Esophagus squamous epithelium (tissue), 4 donors: ENCODE measurements at regions not wholly inside any gene's neighbourhood (a gene's known extent, or its start where the extent isn't known, plus 50 kb on each side); places are given as distances from the start of the nearest gene placed in this dataset.

Experiments
- CTCF ChIP-seq, 6 experiments: fragments of 450-650 bp in 4 of 6; fragments of 200-600 bp in 2 of 6; sonication (generic) in 2 of 6; IDR thresholded peaks; one replicate each; pipeline ENCODE4 v1.5.1; 2016 to 2019; ENCODE audit warnings: antibody characterized with exemption in 6 of 6, mild to moderate bottlenecking in 4 of 6, moderate library complexity in 4 of 6
- POLR2A ChIP-seq, 4 donors: fragments of 450-650 bp; IDR thresholded peaks; one replicate each; pipeline ENCODE4 v1.6.1; 2017; ENCODE audit warnings: antibody characterized with exemption in 4 of 4, mild to moderate bottlenecking in 4 of 4, moderate library complexity in 3 of 4

GRCh38 chr4:90051999-90052398, 75.2 kb upstream of the CCSER1 start:
- TF ChIP-seq CTCF (IDR thresholded peaks at IDR 0.05) = no peak
- TF ChIP-seq POLR2A (IDR thresholded peaks at IDR 0.05) = no peak
